GM12865 (cell line): ENCODE measurements at regions not wholly inside any gene's neighbourhood (a gene's known extent, or its start where the extent isn't known, plus 50 kb on each side); places are given as distances from the start of the nearest gene placed in this dataset.

Experiments used
- DNase-seq: peaks from one replicate; pipeline ENCODE4 v3.0.0; 2010; ENCODE audit warnings: low read depth
- H3K4me3 ChIP-seq: 2 replicates; pipeline ENCODE4 v1.5.1; 2011; ENCODE audit warnings: mild to moderate bottlenecking, low read depth, low read length, control low read depth
- CTCF ChIP-seq: IDR thresholded peaks from 2 replicates; pipeline ENCODE4 v1.5.1; 2011; ENCODE audit warnings: low read length, control low read depth, low read depth, inconsistent platforms; ENCODE audit not compliant: insufficient read depth; ENCODE audit errors: missing control alignments

- H3K4me3 ChIP-seq = no peak overlapping the region
- TF ChIP-seq CTCF = no peak
- peak; percentile 25 for DNase-seq
Measured at GRCh38 chr4:54359919-54360650, 131.0 kb downstream of the PDGFRA start.

GRCh38 chr4:54363037-54363436 lies 133.9 kb downstream of the PDGFRA start:
- H3K4me3 ChIP-seq = no peak overlapping the region
- TF ChIP-seq CTCF = no peak
- DNase-seq = no peak

GRCh38 chr4:54365691-54366090 lies 136.6 kb downstream of the PDGFRA start:
- H3K4me3 ChIP-seq = no peak overlapping the region
- no peak for DNase-seq
- TF ChIP-seq CTCF = no peak

GRCh38 chr4:54367059-54367458 lies 138.0 kb downstream of the PDGFRA start:
- no peak overlapping the region for H3K4me3 ChIP-seq
- DNase-seq = no peak
- no peak for TF ChIP-seq CTCF

- H3K4me3 ChIP-seq = no peak overlapping the region
- DNase-seq = no peak
- no peak for TF ChIP-seq CTCF
Measured at GRCh38 chr4:54368281-54369265, 139.5 kb downstream of the PDGFRA start.

GRCh38 chr4:54371173-54371572 lies 142.1 kb downstream of the PDGFRA start:
- H3K4me3 ChIP-seq = no peak overlapping the region
- no peak for TF ChIP-seq CTCF
- no peak for DNase-seq
